ENCODE measurements at regions not wholly inside any gene's neighbourhood (a gene's known extent, or its start where the extent isn't known, plus 50 kb on each side); places are given as distances from the start of the nearest gene placed in this dataset.
A peak's percentile ranks its signal among the peaks of the same experiment; 100 is the strongest.

GRCh38 chr1:218123968-218124367 lies 161.1 kb upstream of the RRP15 start:
- no peak for DNase-seq (ENCODE audit: low read depth in 4 of 4, low spot score in 3 of 4)

GRCh38 chr1:218135371-218135770 lies 149.7 kb upstream of the RRP15 start:
- DNase-seq (ENCODE audit: low read depth in 4 of 4, low spot score in 3 of 4) = no peak

GRCh38 chr1:218139761-218140160 lies 145.3 kb upstream of the RRP15 start:
- DNase-seq (ENCODE audit: low read depth in 4 of 4, low spot score in 3 of 4) = no peak

- DNase-seq (ENCODE audit: low read depth in 4 of 4, low spot score in 3 of 4) = no peak
Measured at GRCh38 chr1:218156595-218156994, 128.5 kb upstream of the RRP15 start.

GRCh38 chr1:218163371-218163770 lies 121.7 kb upstream of the RRP15 start:
- DNase-seq (ENCODE audit: low read depth in 4 of 4, low spot score in 3 of 4) = no peak

- peak in 1 of 4 donors; percentile 27 for DNase-seq (ENCODE audit: low read depth in 4 of 4, low spot score in 3 of 4)
Measured at GRCh38 chr1:218164111-218164929, 120.8 kb upstream of the RRP15 start.

- no peak for DNase-seq (ENCODE audit: low read depth in 4 of 4, low spot score in 3 of 4)
Measured at GRCh38 chr1:218164930-218165700, 120.0 kb upstream of the RRP15 start.

- no peak for DNase-seq (ENCODE audit: low read depth in 4 of 4, low spot score in 3 of 4)
Measured at GRCh38 chr1:218165701-218166114, 119.4 kb upstream of the RRP15 start.

- no peak for DNase-seq (ENCODE audit: low read depth in 4 of 4, low spot score in 3 of 4)
Measured at GRCh38 chr1:218166268-218166945, 118.7 kb upstream of the RRP15 start.

- no peak for DNase-seq (ENCODE audit: low read depth in 4 of 4, low spot score in 3 of 4)
Measured at GRCh38 chr1:218171302-218171893, 113.7 kb upstream of the RRP15 start.

- no peak for DNase-seq (ENCODE audit: low read depth in 4 of 4, low spot score in 3 of 4)
Measured at GRCh38 chr1:218182455-218182854, 102.6 kb upstream of the RRP15 start.

GRCh38 chr1:218200979-218201378 lies 84.1 kb upstream of the RRP15 start:
- no peak for DNase-seq (ENCODE audit: low read depth in 4 of 4, low spot score in 3 of 4)

- DNase-seq (ENCODE audit: low read depth in 4 of 4, low spot score in 3 of 4) = no peak
Measured at GRCh38 chr1:218201601-218202000, 83.5 kb upstream of the RRP15 start.

- DNase-seq (ENCODE audit: low read depth in 4 of 4, low spot score in 3 of 4) = no peak
Measured at GRCh38 chr1:218205721-218206120, 79.4 kb upstream of the RRP15 start.

- DNase-seq (ENCODE audit: low read depth in 4 of 4, low spot score in 3 of 4) = no peak
Measured at GRCh38 chr1:218207194-218207593, 77.9 kb upstream of the RRP15 start.

- no peak for DNase-seq (ENCODE audit: low read depth in 4 of 4, low spot score in 3 of 4)
Measured at GRCh38 chr1:218209351-218209861, 75.7 kb upstream of the RRP15 start.

GRCh38 chr1:218211241-218211640 lies 73.9 kb upstream of the RRP15 start:
- no peak for DNase-seq (ENCODE audit: low read depth in 4 of 4, low spot score in 3 of 4)

GRCh38 chr1:218217040-218217439 lies 68.1 kb upstream of the RRP15 start:
- no peak for DNase-seq (ENCODE audit: low read depth in 4 of 4, low spot score in 3 of 4)

GRCh38 chr1:218219460-218219859 lies 65.6 kb upstream of the RRP15 start:
- no peak for DNase-seq (ENCODE audit: low read depth in 4 of 4, low spot score in 3 of 4)

- DNase-seq (ENCODE audit: low read depth in 4 of 4, low spot score in 3 of 4) = no peak
Measured at GRCh38 chr1:218224101-218224500, 61.0 kb upstream of the RRP15 start.

- DNase-seq (ENCODE audit: low read depth in 4 of 4, low spot score in 3 of 4) = no peak
Measured at GRCh38 chr1:218226005-218226404, 59.1 kb upstream of the RRP15 start.

All from left renal pelvis (tissue), 4 donors.